HepG2 (cell line): ENCODE measurements at regions not wholly inside any gene's neighbourhood (a gene's known extent, or its start where the extent isn't known, plus 50 kb on each side); places are given as distances from the start of the nearest gene placed in this dataset.

ENCODE experiments used
- ATAC-seq: fragments of 200-7000 bp; cut with Tn5 transposase; 3 replicates; pipeline ENCODE4 v1.9.1; 2020; ENCODE audit warnings: mild to moderate bottlenecking, moderate library complexity
- BruUV-seq: library from RNA; stranded (reverse); fragments of 400-500 nt; replicated peaks from 2 replicates; lab custom pipeline; 2021; lab: Mats Ljungman, UMichigan
- CTCF ChIA-PET: fragments of 300-600 bp; formaldehyde crosslinking; extraction: SDS; loops from one replicate; lab custom pipeline; 2021; ENCODE audit warnings: low total read pairs, inconsistent platforms, low intra/inter-chr PET ratio; lab: Yijun Ruan, JAX
- POLR2A ChIA-PET: fragments of 350-600 bp; sonication (Branson Sonifier 250); formaldehyde crosslinking; loops from one replicate; lab custom pipeline; 2020; ENCODE audit warnings: antibody characterized with exemption, inconsistent platforms; lab: Yijun Ruan, JAX
- DNase-seq: peaks from one replicate; pipeline ENCODE4 v3.0.0-alpha.2; 2015; ENCODE audit warnings: low spot score
- FAIRE-seq: peaks from 3 replicates; lab custom pipeline; 2011; peaks lifted over from hg19 to GRCh38; lab: Jason Lieb, UNC
- H2AFZ ChIP-seq: one replicate; pipeline ENCODE4 v1.6.1; 2011; ENCODE audit warnings: low read length, inconsistent platforms
- H3K27ac ChIP-seq: fragments of 300-600 bp; 3 replicates; pipeline ENCODE4 v1.8.0; 2011; ENCODE audit warnings: mixed run types, mild to moderate bottlenecking, mixed read lengths, low read length, inconsistent platforms; ENCODE audit not compliant: insufficient read depth; ENCODE audit errors: extremely low read length
- H3K27me3 ChIP-seq, 2 experiments: fragments of 200-600 bp in 1 of 2; 2 replicates in 1 of 2; 3 replicates in 1 of 2; pipeline versions ENCODE4 v1.6.0 to v1.8.0; 2011; ENCODE audit warnings: low read length in 2 of 2, mild to moderate bottlenecking in 2 of 2, moderate library complexity in 2 of 2, inconsistent platforms in 1 of 2; ENCODE audit not compliant: insufficient read depth in 2 of 2, control insufficient read depth in 1 of 2
- H3K36me3 ChIP-seq, 2 experiments: fragments of 200-600 bp in 1 of 2; replicated peaks in 1 of 2; 2 replicates in 1 of 2; 3 replicates in 1 of 2; pipeline versions ENCODE4 v1.5.1 to v1.8.0; 2011; ENCODE audit warnings: low read length in 2 of 2, inconsistent platforms in 1 of 2; ENCODE audit not compliant: insufficient read depth in 2 of 2, control insufficient read depth in 1 of 2
- H3K4me1 ChIP-seq: 2 replicates; pipeline ENCODE4 v1.5.1; 2012; ENCODE audit warnings: low read length, inconsistent platforms; ENCODE audit not compliant: insufficient read depth
- H3K4me2 ChIP-seq: 2 replicates; pipeline ENCODE4 v1.6.0; 2011; ENCODE audit warnings: low read depth, low read length, inconsistent platforms
- H3K4me3 ChIP-seq, 3 experiments: fragments of 200-600 bp in 1 of 3; sonication (generic), shearing (Covaris generic) in 1 of 3; replicated peaks in 1 of 3; 2 replicates each; pipeline ENCODE4 v1.5.1; 2011 to 2016; ENCODE audit warnings: low read length in 3 of 3, inconsistent platforms in 2 of 3, low read depth in 2 of 3, mild to moderate bottlenecking in 2 of 3, control low read depth in 1 of 3, mixed read lengths in 1 of 3; ENCODE audit not compliant: insufficient read depth in 1 of 3
- H3K79me2 ChIP-seq: one replicate; pipeline ENCODE4 v1.6.1; 2011; ENCODE audit warnings: low read length, inconsistent platforms; ENCODE audit not compliant: insufficient read depth
- H3K9ac ChIP-seq: 2 replicates; pipeline ENCODE4 v1.6.0; 2011; ENCODE audit warnings: mild to moderate bottlenecking, low read depth, low read length, inconsistent platforms; ENCODE audit not compliant: insufficient read depth
- H3K9me3 ChIP-seq: 2 replicates; pipeline ENCODE4 v1.5.1; 2012; ENCODE audit warnings: mild to moderate bottlenecking, low read length
- H4K20me1 ChIP-seq: 2 replicates; pipeline ENCODE4 v1.6.0; 2011; ENCODE audit warnings: inconsistent platforms, mild to moderate bottlenecking, low read length, moderate library complexity; ENCODE audit not compliant: insufficient read depth
- ETS1 ChIP-seq: sonication (generic); formaldehyde crosslinking; IDR thresholded peaks from 2 replicates; pipeline ENCODE4 v1.4.0; 2020; ENCODE audit warnings: missing genetic modification reagents
- FOXA1 ChIP-seq, 2 experiments: fragments of 450-650 bp in 1 of 2; sonication (generic) in 1 of 2; formaldehyde crosslinking in 1 of 2; IDR thresholded peaks; 2 replicates each; pipeline versions ENCODE4 v1.4.0 to v1.6.1; 2016 to 2020; ENCODE audit warnings: missing genetic modification reagents in 1 of 2
- KDM6A ChIP-seq: IDR thresholded peaks from 2 replicates; pipeline ENCODE4 v1.6.1; 2016; ENCODE audit warnings: low read depth
- WIZ ChIP-seq: sonication (generic); formaldehyde crosslinking; IDR thresholded peaks from 2 replicates; pipeline ENCODE4 v1.5.1; 2020; ENCODE audit warnings: mild to moderate bottlenecking, missing genetic modification reagents
- ZNF18 ChIP-seq: sonication (generic); formaldehyde crosslinking; IDR thresholded peaks from 2 replicates; pipeline ENCODE4 v1.8.0; 2022; ENCODE audit warnings: mild to moderate bottlenecking, missing genetic modification reagents; ENCODE audit not compliant: insufficient replicate concordance
- ZNF891 ChIP-seq: sonication (generic); formaldehyde crosslinking; IDR thresholded peaks from 2 replicates; pipeline ENCODE4 v1.5.0; 2020; ENCODE audit warnings: mild to moderate bottlenecking, missing genetic modification reagents
- WGBS: methylation state at CpG from one replicate; pipeline ENCODE4 v1.1.6; 2017; ENCODE audit warnings: low lambda C conversion rate; 5-methylcytosine and 5-hydroxymethylcytosine counted together
- in situ Hi-C: cut with HindIII; loops from 2 replicates; pipeline ENCODE4 v1.10.0; 2017; ENCODE audit warnings: low pct_unique_long_range_greater_than_20kb; ENCODE audit not compliant: extremely low pct_ligation_motif_present
- intact Hi-C: fragments of 100-400 bp; cut with micrococcal nuclease; formaldehyde crosslinking; loops from one replicate; pipeline ENCODE4 v1.10.0; 2022; ENCODE audit not compliant: unreplicated experiment

DNA sequence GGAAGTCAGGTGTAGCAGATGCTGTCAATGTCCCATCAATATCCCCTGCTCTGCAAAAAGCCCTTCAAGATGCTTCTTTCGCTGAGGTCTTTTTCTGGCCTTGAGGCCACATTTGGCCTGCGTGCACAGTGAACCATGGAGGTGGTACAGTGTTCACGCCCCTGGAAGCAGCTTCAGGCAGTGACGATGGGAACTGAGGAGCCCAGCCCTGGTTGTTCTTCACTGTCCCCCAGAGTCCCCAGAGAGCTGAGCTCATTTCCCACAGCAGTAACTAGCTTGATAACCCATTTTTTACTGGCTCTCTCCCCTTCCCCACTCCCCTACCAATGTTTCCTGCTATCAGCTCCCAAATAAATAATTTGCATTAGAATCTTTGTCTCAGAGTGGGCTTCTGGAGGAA, 76.5 kb downstream of the OLIG1 start:
- peaks cover 3 to 62% of the 10 kb centered on the region in 2 experiments; a peak in 4 of 5 replicates for H3K27me3 ChIP-seq
- ATAC-seq (no peak), FAIRE-seq (no peak), DNase-seq (no peak)
- no peak overlapping the region for H3K4me3 ChIP-seq
- H3K9me3 ChIP-seq, result no peaks in the 10 kb centered on the region
- no peak overlapping the region for H2AFZ ChIP-seq
- no peaks in the 10 kb centered on the region for H3K4me1 ChIP-seq
- H3K27ac ChIP-seq, result no peak overlapping the region
- intact Hi-C loops, result no loop called here
- POLR2A ChIA-PET, result no interaction called here
- H4K20me1 ChIP-seq, result no peaks in the 10 kb centered on the region
- no peak for TF ChIP-seq ETS1 (CRISPR knock-in tag)
- no peak for TF ChIP-seq KDM6A (CRISPR knock-in tag)
- TF ChIP-seq ZNF891 (CRISPR knock-in tag), result no peak
- no peak for TF ChIP-seq ZNF18 (CRISPR knock-in tag)
- TF ChIP-seq FOXA1 (IDR thresholded peaks at IDR 0.05), result no peak
- no peak for TF ChIP-seq FOXA1 (CRISPR knock-in tag; IDR thresholded peaks at IDR 0.05)
- TF ChIP-seq WIZ, result no peak
- TF ChIP-seq, all 625 proteins: peak for 0
- in situ Hi-C loops, result loop anchor here (25.0 kb wide), 1 partner anchor 484 kb away; no protein-coding TSS in a partner anchor
- CTCF ChIA-PET, result no interaction called here
- Histone ChIP-seq H3K9ac (no peak overlapping the region), H3K79me2 (no peaks in the 10 kb centered on the region), H3K36me3 (no peaks in the 10 kb centered on the region), H3K4me2 (no peak overlapping the region)
- WGBS, result 3% methylated on average over 4 of the region's 4 CpGs
- BruUV-seq, result no TSS peak
